ENCODE measurements at regions not wholly inside any gene's neighbourhood (a gene's known extent, or its start where the extent isn't known, plus 50 kb on each side); places are given as distances from the start of the nearest gene placed in this dataset.
"Not testable (repeated sequence)": the region's sequence is repeated elsewhere in the genome, so short reads cannot be mapped to it uniquely, and the experiment has no call there.

DNA sequence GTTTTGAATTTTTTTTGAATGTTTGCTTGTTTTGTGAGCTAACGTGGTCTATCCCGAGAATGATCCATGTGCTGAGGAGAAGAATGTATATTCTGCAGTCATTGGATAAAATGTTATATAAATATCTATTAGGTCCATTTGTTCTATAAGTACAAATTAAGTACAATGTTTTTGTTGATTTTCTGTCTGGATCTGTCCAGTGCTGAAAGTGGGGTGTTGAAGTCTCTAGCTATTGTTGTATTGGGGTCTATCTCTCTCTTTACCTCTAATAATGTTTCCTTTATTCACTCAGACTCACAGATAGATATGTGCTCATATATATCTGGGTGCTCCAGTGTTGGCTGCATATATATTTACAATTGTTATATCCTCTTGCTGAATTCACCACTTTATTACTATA lies 144.8 kb upstream of the SETMAR start:
- DNase-seq: no peak

DNA sequence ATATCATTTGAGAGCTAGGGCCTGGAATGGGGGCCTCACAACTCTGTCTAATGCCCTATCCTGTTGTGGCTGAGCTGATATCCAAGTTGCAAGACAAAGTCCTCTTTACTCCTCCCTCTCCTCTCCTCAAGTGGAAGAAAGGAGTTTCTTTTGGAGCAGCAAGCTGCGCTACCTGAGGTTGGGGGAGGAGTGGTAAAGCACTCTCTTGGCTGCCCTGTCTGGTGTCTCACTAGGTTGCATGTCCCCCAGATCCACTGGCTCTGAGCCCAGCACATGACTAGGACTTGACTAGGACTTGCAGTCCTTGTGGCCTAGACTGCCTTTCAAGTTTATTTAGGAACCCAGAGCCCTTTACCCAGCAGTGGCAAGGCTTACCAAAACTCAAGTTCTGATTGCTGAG lies 141.1 kb upstream of the SETMAR start:
- no peak for DNase-seq

DNA sequence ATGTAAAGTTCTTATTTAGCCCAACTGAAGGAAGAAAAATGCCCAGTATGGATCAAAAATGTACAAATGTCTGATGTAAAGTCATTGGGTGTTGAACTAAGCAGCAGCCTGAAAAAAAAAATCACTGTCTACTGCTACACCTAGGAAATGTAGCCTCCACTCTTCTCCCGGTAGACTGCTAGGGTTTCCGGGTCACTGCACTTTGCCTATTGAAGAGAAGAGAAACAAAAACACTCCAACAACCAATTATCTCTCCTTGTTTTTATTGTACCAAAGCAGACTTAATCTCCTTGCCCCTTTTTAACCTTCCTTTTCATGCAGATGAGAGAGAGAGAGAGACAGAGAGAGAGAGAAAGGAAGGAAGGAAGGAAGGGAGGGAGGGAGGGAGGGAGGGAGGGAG lies 140.2 kb upstream of the SETMAR start:
- DNase-seq: no peak

DNA sequence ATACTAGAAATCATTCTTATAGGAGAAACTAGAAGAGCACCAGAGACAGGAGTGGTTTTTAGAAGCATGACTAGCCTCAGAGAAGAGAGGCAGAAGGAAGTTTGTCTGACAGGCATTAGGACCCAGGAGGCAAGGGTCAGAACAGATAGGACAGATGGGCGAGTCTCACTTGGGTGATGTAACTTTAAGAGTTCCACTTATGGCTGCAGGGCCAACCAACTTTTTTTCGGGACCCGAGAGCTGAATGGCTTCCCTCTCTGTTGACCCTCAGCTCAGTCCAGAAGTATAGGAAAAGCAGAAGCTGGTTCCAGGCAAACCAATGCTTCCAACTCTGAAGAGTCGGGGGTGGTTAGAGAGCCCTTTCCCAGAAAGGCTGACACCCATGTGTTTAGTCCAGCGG lies 136.6 kb upstream of the SETMAR start:
- no peak for DNase-seq

DNA sequence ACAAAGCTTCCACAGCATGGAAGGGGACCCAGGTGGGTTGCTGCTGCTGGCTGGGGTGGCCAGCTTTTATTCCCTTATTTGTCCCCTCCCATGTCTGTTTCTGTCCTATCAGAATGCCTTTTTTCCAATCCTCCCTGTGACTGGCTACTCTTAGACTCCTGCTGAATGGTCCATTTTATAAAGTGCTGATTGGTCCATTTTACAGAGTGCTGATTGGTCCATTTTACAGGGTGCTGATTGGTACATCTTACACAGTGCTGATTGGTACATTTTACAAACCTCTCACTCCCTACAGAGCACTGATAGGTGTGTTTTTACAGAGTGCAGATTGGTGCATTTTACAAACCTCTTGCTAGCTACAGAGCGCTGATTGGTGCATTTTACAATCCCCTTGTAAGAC lies 135.9 kb upstream of the SETMAR start:
- not testable (repeated sequence) for DNase-seq

DNA sequence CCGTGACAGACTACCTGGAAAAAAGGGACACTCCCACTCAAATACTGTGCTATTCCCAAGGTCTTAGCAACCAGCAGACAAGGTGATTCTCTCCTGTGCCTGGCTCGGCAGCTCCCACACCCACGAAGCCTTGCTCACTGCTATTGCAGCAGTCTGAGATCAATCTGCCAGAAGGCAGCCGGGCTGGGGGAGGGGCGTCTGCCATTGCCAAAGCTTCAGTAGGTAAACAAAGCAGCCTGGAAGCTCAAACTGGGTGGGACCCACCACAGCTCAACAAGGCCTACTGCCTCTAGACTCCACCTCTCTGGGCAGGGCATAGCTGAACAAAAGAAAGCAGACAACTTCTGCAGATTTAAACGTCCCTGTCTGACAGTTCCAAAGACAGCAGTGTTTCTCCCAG lies 128.4 kb upstream of the SETMAR start:
- DNase-seq: no peak

DNA sequence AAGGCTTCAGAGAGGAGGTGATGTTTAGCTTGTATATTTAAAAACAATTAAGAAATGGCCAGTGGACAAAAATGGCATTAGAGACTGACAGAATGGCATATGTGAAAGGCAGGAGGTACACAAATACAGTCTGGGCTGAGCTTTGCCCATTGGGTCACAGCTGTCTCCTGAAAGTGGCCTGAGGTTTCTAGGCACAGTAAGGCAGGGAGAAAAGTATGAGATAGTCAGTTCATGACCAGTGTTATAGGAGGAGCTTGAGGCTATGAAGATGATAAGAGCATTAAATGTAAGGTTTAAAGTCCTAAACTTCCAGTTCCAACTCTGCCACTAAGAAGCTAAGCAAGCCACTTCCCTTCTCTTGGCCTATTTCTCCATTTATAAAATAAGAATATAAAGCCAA lies 111.2 kb upstream of the SETMAR start:
- DNase-seq: no peak

DNA sequence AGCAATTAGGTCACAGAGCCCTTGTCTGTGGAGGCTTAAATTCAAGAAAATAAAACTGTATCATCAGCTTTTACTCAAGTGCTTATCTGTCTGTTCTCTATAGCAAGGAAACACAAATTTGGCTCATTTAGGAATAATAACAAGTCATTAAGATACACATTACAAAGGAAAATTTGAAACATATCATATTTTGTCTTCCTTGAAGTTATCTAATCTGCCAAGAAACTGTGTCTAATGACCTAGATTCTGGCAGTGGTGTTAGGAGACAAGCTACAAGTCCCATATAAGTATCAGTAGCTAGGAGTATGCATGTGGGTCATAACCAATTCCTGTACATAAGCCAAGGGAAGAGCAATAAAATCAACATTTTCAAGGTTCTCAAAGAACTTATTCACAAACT lies 108.2 kb upstream of the SETMAR start:
- no peak for DNase-seq

DNA sequence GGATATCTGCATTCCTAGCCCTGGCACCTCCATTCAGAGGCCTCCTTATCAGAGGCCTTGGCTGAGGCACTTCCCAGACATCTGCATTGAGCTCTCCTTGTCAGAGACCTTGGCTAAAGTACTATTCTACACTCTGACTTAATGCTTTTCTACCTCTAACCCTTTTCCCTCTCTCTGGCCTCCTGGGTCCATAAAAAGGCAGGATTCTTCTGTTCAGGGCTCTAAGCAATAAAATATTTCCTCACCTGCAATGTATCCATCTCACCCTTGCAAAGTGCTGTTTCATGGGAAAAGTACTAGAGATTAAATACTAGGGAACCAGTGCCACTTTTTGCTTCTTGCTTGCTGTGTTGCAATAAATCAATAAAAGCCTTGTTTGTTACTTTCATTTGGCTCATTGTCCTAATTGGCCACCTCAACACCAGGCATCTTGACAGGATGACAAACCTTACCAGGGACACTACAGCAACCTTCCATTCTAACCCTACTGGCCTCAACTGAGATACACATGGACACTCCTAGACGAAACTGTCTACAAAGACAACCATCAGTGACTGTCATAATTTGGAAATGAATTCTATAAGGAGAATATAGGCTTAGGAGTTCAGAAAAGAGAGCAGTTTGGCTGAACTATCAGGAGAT lies 106.5 kb upstream of the SETMAR start:
- no peak for DNase-seq

DNA sequence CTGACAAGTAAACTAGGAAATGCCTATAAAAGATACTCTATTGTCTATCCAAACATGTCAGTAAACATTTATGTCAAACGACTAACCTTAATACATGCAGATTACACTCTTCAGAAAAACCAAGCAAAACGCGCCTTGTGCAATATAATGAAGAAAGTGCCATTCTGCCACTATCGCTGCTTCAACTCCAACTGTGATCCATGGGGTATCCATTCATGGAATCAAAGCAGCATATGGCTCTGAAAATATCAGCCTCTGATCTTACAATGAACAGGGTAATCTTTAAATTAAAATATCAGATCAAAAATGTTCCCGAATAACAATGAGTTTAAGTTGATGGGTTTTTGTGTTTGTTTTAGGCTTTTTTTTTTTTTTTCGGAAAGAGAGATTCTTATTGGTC lies 105.5 kb upstream of the SETMAR start:
- DNase-seq: no peak

DNA sequence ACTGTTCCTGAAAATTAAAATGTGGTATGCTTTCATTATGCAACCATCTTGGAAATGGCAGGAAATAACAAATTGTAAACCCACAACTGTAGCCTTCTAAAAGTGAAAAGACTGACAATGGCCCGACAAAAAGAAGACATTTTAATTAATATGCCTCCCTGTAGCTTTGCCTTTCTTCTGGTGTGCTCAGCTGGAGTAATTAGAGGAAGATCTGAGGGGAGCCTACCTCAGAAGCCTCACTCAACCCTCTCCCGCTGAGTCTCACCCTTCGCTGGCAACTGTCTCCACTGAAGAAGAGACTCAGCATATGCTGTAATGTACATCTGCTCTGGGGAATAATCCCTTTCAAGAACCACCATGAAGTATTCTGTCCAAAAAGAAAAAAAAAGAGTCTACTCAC lies 104.7 kb upstream of the SETMAR start:
- no peak for DNase-seq

DNA sequence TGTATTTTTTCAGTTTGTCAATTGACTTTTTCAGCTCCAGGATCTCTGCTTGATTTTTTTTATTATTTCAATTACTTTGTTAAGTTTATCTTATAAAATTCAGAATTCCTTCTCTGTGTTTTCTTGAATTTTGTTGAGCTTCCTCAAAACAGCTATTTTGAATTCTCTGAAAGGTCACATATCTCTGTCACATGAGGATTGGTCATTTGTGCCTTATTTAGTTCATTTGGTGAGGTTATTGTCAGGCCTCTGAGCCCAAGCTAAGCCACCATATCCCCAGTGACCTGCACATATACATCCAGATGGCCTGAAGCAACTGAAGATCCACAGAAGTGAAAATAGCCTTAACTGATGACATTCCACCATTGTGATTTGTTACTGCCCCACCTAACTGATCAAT lies 98.4 kb upstream of the SETMAR start:
- DNase-seq: not testable (repeated sequence)

DNA sequence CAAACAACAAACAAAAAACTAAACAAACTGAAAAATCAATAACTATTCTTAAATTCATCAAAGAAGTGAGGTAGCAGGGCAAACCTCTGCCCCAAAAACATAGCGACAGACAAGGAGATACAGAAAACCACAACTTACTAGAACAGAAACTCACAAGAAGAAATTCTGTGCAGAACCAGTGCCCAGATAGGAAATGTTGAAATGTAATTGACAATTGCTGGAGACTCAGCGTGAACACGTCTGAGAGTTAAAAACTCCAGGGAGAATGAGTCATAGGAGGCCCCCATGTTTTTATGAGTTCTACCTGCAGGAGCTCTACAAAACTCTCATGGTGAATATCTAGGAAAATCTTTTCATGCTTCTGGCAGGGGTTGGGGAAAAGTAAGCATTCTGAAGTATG lies 95.5 kb upstream of the SETMAR start:
- DNase-seq: no peak

DNA sequence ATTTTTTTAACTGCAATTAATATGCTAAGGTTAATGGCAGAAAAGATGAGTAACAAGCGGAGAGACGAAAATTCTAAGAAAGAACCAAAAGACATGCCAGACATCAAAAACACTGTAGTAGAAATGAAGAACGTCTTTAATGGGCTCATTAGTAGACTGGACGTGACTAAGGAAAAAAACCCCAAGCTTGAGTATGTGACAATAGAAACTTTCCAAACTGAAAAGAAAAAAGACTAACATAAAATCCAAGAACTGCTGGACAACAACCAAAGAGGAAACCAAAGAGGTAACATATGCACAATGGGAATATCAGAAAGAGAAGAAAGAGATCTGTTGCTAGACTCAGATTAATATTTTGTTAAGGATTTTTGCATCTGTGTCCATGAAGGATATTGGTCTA lies 94.6 kb upstream of the SETMAR start:
- DNase-seq: no peak

DNA sequence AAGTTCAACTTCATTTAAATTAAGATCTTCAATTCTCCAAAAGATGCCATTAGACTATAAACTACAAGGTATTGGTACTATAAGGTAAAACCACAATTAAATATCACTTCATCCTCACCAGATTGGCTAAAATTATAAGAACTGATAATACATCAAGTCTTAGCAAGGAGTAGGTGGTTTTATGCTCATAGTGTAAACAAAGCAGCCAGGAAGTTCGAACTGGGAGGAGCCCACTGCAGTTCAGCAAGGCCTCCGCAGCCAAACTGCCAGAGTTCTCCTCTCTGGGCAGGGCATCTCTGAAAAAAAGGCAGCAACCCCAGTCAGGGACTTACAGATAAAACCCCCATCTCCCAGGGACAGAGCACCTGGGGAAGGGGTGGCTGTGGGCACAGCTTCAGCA lies 91.6 kb upstream of the SETMAR start:
- DNase-seq: no peak

DNA sequence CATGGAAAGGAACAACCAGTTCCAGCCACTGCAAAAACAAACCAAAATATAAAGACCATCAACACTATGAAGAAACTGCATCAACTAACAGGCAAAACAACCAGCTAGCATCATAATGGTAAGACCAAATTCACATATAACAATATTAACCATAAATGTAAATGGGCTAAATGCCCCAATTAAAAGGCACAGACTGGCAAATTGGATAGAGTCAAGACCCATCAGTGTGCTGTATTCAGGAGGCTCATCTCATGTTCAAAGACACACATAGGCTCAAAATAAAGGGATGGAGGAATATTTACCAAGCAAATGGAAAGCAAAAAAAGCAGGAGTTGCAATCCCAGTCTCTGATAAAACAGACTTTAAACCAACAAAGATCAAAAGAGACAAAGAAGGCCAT lies 89.7 kb upstream of the SETMAR start:
- DNase-seq: not testable (repeated sequence)

DNA sequence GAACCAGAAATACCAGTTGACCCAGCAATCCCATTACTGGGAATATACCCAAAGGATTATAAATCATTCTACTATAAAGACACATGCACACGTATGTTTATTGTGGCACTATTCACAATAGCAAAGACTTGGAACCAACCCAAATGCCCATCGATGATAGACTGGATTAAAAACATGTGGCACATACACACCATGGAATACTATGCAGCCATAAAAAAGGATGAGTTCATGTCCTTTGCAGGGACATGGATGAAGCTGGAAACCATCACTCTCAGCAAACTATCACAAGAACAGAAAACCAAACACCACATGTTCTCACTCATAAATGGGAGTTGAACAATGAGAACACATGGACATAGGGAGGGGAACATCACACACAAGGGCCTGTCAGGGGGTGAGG lies 86.2 kb upstream of the SETMAR start:
- not testable (repeated sequence) for DNase-seq

DNA sequence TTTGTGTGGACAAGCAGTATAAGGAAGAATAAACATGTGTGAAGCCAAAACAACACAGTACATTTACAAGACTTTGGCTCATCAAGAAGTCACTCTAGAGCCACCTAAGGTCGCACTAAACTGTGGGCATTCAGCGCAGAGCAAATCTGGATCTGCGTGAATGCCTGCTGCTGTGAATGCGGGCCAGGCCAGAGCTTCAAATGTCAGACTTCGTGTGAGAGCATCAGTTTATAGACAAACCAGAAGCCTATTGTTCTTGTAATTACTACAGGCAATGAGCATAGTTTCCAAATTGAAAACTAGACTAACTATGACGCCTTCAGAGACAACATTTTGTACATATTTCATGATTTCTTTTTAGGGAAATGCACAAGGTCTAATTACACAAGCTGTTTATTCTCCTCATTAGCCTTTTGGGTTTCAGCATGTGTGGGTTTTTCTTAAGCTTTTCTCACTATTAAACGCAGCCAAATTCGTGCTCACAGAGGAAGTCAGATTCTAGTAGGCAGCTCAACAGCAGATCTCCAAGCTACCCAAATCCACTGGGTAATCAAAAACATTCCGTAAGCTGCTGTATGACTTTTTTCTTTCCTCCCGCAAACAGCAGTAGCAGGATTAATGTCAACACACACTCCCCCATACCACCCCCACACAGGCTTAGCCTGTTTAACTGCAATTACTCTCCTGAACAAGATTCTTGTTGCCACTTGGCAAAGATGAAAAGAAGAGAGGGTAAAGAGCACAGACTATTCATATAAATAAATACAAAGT lies 84.5 kb upstream of the SETMAR start:
- no peak for DNase-seq

DNA sequence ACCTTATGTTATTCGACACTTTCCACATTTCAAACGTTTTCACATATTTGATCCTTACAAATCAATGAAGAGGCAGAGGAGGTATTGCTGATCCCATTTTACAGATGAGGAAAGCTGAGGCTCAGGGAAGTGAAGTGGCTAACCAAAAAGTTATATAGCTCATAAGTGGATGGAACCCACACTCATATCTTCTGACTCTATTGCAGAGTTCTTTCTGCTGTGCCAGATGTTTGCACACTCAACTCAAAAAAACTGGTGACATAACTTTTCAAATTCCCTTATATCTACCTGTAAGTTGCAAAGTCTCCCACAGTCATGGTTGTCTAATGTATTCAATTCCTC lies 84.0 kb upstream of the SETMAR start:
- DNase-seq: no peak

DNA sequence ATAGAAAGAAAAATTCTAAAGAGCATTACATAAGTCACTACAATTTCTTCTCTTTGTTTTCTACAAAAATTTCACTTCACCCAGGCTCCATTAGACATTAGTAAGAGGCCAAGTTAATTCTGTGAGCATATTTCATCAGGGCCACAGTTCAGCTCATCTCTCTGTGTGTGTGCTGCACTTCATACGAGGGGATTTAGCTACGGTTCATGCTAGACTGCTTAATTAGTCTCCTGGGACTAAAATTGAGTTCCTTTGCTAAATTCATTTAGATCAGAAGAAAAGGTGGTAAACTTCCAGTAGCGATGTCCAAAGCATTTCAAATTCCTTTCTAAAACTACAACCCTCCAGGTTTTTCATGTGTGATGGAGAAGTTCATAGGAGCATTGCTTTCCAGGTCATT lies 83.1 kb upstream of the SETMAR start:
- no peak for DNase-seq

DNA sequence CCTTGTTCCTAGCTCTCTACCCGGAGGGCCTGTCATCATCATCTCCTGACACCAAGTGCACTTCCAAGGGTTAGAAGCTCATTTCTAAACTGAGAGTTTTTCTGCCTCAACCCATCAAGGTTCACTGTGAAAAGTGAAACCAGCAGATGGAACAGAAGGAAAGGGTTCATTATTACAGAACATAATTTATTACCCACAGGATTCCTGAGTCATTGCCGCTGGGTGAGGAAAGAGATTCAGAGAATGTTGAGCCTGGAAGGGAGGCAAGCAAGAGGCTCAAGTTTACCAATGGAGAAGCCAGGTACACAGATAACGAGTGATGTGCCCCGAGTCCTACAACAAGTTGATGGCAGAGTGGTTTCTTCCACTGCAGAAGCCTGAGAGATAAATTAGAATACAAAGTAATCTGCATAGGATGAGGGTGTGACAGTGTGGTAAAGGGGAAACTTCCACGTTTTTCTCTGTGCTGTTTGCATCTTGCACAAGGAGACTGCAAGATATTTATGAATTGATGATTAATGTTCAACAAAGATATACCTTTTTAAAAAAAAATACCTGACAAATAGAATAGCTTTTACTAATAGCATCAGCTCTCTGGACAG lies 80.5 kb upstream of the SETMAR start:
- DNase-seq: peak; percentile 18

DNA sequence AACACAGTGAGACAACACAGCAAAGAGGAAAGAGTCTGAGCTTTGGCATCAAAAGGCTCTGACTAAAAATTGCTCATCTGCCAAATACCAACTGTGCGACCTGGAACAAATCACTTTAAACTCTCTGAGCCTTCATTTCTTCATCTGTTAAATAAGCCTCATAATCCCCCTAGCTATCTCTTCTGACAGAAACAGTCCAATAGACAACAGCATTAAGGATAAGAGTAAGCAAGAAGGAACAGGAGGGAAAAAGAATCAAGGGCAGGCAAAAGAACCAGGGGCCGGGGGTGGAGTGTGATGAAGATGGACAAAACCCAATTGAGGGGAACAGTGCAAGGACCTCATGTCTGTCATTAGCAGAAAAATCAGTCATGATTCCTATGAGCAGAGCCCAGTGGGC lies 79.4 kb upstream of the SETMAR start:
- no peak for DNase-seq

DNA sequence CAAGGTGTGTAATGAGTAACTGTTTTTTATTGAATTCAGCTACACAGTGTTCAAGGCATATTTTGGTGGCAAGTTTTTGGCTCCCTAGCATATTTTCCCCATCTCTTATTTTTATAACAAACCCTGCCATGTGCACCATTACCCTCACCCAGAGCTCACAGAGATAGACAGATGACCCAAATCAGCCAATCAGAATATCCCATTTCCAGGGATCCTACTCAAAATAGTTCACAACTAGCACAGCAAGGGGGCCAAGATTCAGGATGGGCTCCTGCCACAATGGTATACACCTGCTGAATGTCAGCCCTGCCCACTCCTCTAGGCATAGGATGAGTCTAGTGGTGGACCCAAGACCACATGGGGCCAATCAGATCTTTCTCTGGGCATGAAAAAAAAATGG lies 78.8 kb upstream of the SETMAR start:
- DNase-seq: peak; percentile 7

DNA sequence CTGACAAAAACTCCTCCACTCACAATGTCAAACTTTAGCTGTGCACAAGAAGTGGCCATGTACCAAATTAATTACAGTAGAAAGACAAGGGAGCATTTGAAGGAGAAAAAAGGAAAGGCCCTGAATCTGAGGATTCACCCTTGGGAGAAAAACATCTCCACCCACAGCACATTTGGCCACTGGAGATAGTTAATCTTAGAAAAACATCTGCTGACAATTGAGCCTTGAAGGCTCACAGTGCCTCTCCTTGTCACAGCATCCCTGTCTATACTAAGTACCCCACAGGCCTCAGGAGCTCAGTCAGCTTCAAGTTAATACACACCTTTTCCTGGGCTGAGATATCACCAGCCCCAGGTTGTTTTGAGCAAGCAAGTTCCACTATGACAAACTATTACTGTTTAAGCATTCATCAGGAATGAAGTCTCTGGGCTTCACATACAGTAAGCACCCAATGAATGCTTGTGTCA lies 78.1 kb upstream of the SETMAR start:
- DNase-seq: peak; percentile 87

DNA sequence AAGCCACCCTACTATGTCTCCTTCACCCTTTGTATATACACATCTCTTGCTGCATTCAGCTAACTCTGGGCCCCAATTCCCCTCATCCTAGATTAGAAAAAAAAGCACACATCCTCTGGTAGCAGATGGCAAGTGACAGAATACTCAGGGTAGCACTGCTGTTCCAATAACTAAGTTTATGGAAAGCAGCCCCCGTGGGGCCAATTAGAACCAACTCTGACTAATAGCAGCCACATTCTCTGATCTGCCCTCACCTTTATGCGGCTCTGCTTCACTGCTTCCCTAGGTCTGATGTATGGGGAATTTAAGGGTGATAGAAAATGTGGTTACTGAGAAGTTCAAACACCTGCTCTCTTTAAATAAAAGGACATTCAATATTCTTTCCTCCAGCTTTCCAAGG lies 74.9 kb upstream of the SETMAR start:
- no peak for DNase-seq

Measured in hematopoietic multipotent progenitor cell treated with erythropoietin and hydrocortisone succinate and interleukin-3 and kit ligand, for 6 days (in vitro differentiated cells).